ENCODE measurements at regions not wholly inside any gene's neighbourhood (a gene's known extent, or its start where the extent isn't known, plus 50 kb on each side); places are given as distances from the start of the nearest gene placed in this dataset.

- intact Hi-C loops (cut with DNase I): no loop called here
Measured at GRCh38 chr4:13133700-13134099, 350.4 kb downstream of the RAB28 start.

GRCh38 chr4:13130848-13131247, 353.3 kb downstream of the RAB28 start:
- intact Hi-C loops (cut with DNase I): no loop called here
- 61 to 75% methylated on average over 3 of the region's 3 CpGs for WGBS, 2 donors
- peaks cover 0 to 4% (median 0%) of the 10 kb centered on the region in 9 donors for H3K4me1 ChIP-seq
- TF ChIP-seq CTCF (IDR thresholded peaks at IDR 0.05): no peak
- peaks cover 0 to 4% (median 0%) of the 10 kb centered on the region in 11 donors for H3K9me3 ChIP-seq
- ATAC-seq: no peak
- no peaks in the 10 kb centered on the region for H3K36me3 ChIP-seq
- no peak overlapping the region for H3K4me3 ChIP-seq
- H3K27me3 ChIP-seq: no peaks in the 10 kb centered on the region
- no peak overlapping the region for H3K27ac ChIP-seq
- no peak for DNase-seq

More at GRCh38 chr4:13133700-13134099, 350.4 kb downstream of the RAB28 start:
- no peak for TF ChIP-seq CTCF (IDR thresholded peaks at IDR 0.05)
- H3K9me3 ChIP-seq: peaks cover 0 to 4% (median 0%) of the 10 kb centered on the region in 11 donors
- no peak for ATAC-seq
- DNase-seq: no peak
- H3K4me1 ChIP-seq: no peaks in the 10 kb centered on the region
- 90 to 93% methylated on average over 4 of the region's 4 CpGs for WGBS, 2 donors
- no peak overlapping the region for H3K27ac ChIP-seq
- H3K27me3 ChIP-seq: no peaks in the 10 kb centered on the region
- H3K4me3 ChIP-seq: no peak overlapping the region
- no peaks in the 10 kb centered on the region for H3K36me3 ChIP-seq

- no peak for TF ChIP-seq CTCF (IDR thresholded peaks at IDR 0.05)
- intact Hi-C loops (cut with DNase I): no loop called here
- Histone ChIP-seq H3K27ac (no peak overlapping the region), H3K27me3 (no peaks in the 10 kb centered on the region), H3K4me3 (no peak overlapping the region), H3K36me3 (no peaks in the 10 kb centered on the region), H3K9me3 (peaks cover 0 to 4% (median 0%) of the 10 kb centered on the region in 11 donors), H3K4me1 (peaks cover 0 to 4% (median 0%) of the 10 kb centered on the region in 9 donors)
- 91 to 95% methylated on average over 5 of the region's 5 CpGs for WGBS, 2 donors
- ATAC-seq (no peak), DNase-seq (no peak)
Measured at GRCh38 chr4:13129095-13129494, 355.0 kb downstream of the RAB28 start.

GRCh38 chr4:13126976-13127910, 356.9 kb downstream of the RAB28 start:
- Histone ChIP-seq H3K27ac (no peak overlapping the region), H3K4me1 (peaks cover 0 to 4% (median 0%) of the 10 kb centered on the region in 9 donors), H3K9me3 (no peaks in the 10 kb centered on the region), H3K4me3 (no peak overlapping the region), H3K36me3 (no peaks in the 10 kb centered on the region), H3K27me3 (no peaks in the 10 kb centered on the region)
- no peak for TF ChIP-seq CTCF (IDR thresholded peaks at IDR 0.05)
- ATAC-seq (no peak), DNase-seq (no peak)
- WGBS, 2 donors: 29 to 33% methylated on average over 7 of the region's 7 CpGs
- intact Hi-C loops (cut with DNase I): no loop called here
